ENCODE measurements at regions not wholly inside any gene's neighbourhood (a gene's known extent, or its start where the extent isn't known, plus 50 kb on each side); places are given as distances from the start of the nearest gene placed in this dataset.

GRCh38 chr10:28842321-28842720 is 165.0 kb downstream of the BAMBI start:
- Mint-ChIP-seq H3K27me3 (no peaks in the 10 kb centered on the region), H3K4me3 (no peak overlapping the region), H3K9me3 (no peaks in the 10 kb centered on the region), H3K36me3 (ENCODE audit: low read depth) (no peaks in the 10 kb centered on the region), H3K27ac (no peak overlapping the region), H3K4me1 (ENCODE audit: low read depth) (no peaks in the 10 kb centered on the region)
- intact Hi-C loops (cut with micrococcal nuclease): no loop called here

- Mint-ChIP-seq H3K36me3 (ENCODE audit: low read depth) (no peaks in the 10 kb centered on the region), H3K27me3 (no peaks in the 10 kb centered on the region), H3K4me1 (ENCODE audit: low read depth) (no peaks in the 10 kb centered on the region), H3K4me3 (no peak overlapping the region), H3K27ac (no peak overlapping the region), H3K9me3 (no peaks in the 10 kb centered on the region)
- intact Hi-C loops (cut with micrococcal nuclease): no loop called here
These were observed 167.8 kb downstream of the BAMBI start for GRCh38 chr10:28845009-28845682.

DNA sequence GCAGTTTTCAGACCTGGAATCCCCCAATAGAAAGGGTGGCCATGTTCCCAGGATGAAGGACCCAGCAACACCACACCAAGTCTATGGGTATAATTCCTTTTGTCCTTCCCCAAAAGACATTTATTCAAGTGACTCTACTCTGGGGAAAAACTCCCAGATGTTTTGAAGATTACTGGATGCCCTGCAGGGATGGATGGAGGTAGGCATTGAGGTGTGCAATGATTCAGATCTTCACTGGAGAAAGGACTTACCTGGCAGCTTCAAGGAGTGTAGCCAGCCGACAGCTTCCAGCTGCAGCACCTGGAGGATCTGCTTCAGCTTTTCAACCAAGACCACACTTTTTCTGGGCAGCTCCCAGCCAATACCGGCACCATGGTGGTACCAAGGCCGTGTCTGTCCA is 172.0 kb downstream of the BAMBI start:
- H3K9me3 Mint-ChIP-seq: no peaks in the 10 kb centered on the region

GRCh38 chr10:28849821-28850220 is 172.5 kb downstream of the BAMBI start:
- Mint-ChIP-seq H3K27me3 (peaks cover 4% of the 10 kb centered on the region), H3K27ac (no peak overlapping the region), H3K9me3 (no peaks in the 10 kb centered on the region), H3K4me3 (no peak overlapping the region), H3K36me3 (ENCODE audit: low read depth) (no peaks in the 10 kb centered on the region), H3K4me1 (ENCODE audit: low read depth) (no peaks in the 10 kb centered on the region)
- intact Hi-C loops (cut with micrococcal nuclease): no loop called here

More for the DNA sequence above, 172.0 kb downstream of the BAMBI start:
- Mint-ChIP-seq H3K4me3 (no peak overlapping the region), H3K4me1 (ENCODE audit: low read depth) (no peaks in the 10 kb centered on the region), H3K27ac (no peak overlapping the region), H3K27me3 (peaks cover 4% of the 10 kb centered on the region), H3K36me3 (ENCODE audit: low read depth) (no peaks in the 10 kb centered on the region)
- intact Hi-C loops (cut with micrococcal nuclease): no loop called here

GRCh38 chr10:28850784-28851183 is 173.5 kb downstream of the BAMBI start:
- Mint-ChIP-seq H3K4me3 (no peak overlapping the region), H3K27ac (no peak overlapping the region), H3K36me3 (ENCODE audit: low read depth) (no peaks in the 10 kb centered on the region), H3K27me3 (peaks cover 4% of the 10 kb centered on the region), H3K4me1 (ENCODE audit: low read depth) (no peaks in the 10 kb centered on the region), H3K9me3 (no peaks in the 10 kb centered on the region)
- intact Hi-C loops (cut with micrococcal nuclease): no loop called here

DNA sequence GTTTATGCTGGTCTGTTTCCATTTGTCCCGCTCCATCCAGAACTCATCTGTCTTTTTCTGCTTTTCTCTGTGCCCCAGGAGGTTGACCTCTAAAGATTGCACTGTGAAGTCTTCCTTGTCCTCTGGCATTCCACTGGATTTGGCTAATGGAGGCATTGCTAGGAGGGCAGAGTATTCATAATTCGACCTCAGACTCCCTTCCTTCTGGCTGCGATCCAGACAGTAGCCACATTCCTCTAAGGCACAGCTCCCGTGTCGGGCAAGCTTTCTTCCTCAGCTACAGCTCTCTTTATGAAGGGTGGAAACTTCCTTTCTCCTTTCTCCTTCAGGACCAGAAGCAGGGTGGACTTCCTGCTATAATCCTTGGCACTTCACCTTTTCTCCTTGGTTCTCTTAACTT is 175.9 kb downstream of the BAMBI start:
- intact Hi-C loops (cut with micrococcal nuclease): no loop called here
- no peaks in the 10 kb centered on the region for H3K36me3 Mint-ChIP-seq (ENCODE audit: low read depth)
- H3K4me3 Mint-ChIP-seq: no peak overlapping the region
- H3K27ac Mint-ChIP-seq: no peak overlapping the region
- H3K27me3 Mint-ChIP-seq: peaks cover 4% of the 10 kb centered on the region
- H3K4me1 Mint-ChIP-seq (ENCODE audit: low read depth): no peaks in the 10 kb centered on the region
- peaks cover 15% of the 10 kb centered on the region for H3K9me3 Mint-ChIP-seq

GRCh38 chr10:28857164-28857563 is 179.8 kb downstream of the BAMBI start:
- no peak overlapping the region for H3K4me3 Mint-ChIP-seq
- intact Hi-C loops (cut with micrococcal nuclease): no loop called here
- H3K36me3 Mint-ChIP-seq (ENCODE audit: low read depth): no peaks in the 10 kb centered on the region
- H3K9me3 Mint-ChIP-seq: peaks cover 17% of the 10 kb centered on the region
- H3K4me1 Mint-ChIP-seq (ENCODE audit: low read depth): no peaks in the 10 kb centered on the region
- peaks cover 8% of the 10 kb centered on the region for H3K27me3 Mint-ChIP-seq
- H3K27ac Mint-ChIP-seq: no peak overlapping the region

- no peaks in the 10 kb centered on the region for H3K4me1 Mint-ChIP-seq (ENCODE audit: low read depth)
- H3K27ac Mint-ChIP-seq: no peak overlapping the region
- peaks cover 3% of the 10 kb centered on the region for H3K27me3 Mint-ChIP-seq
- H3K4me3 Mint-ChIP-seq: no peak overlapping the region
- intact Hi-C loops (cut with micrococcal nuclease): no loop called here
- no peaks in the 10 kb centered on the region for H3K36me3 Mint-ChIP-seq (ENCODE audit: low read depth)
- H3K9me3 Mint-ChIP-seq: peaks cover 17% of the 10 kb centered on the region
These were observed 181.3 kb downstream of the BAMBI start for GRCh38 chr10:28858646-28859045.

- H3K4me1 Mint-ChIP-seq (ENCODE audit: low read depth): no peaks in the 10 kb centered on the region
- intact Hi-C loops (cut with micrococcal nuclease): no loop called here
- H3K36me3 Mint-ChIP-seq (ENCODE audit: low read depth): no peaks in the 10 kb centered on the region
- peaks cover 3% of the 10 kb centered on the region for H3K27me3 Mint-ChIP-seq
- H3K4me3 Mint-ChIP-seq: no peak overlapping the region
- no peak overlapping the region for H3K27ac Mint-ChIP-seq
- H3K9me3 Mint-ChIP-seq: peaks cover 17% of the 10 kb centered on the region
These were observed 182.5 kb downstream of the BAMBI start for GRCh38 chr10:28859791-28860190.

- Mint-ChIP-seq H3K9me3 (peaks cover 12% of the 10 kb centered on the region), H3K4me1 (ENCODE audit: low read depth) (no peaks in the 10 kb centered on the region), H3K36me3 (ENCODE audit: low read depth) (no peaks in the 10 kb centered on the region), H3K27ac (no peak overlapping the region), H3K4me3 (no peak overlapping the region), H3K27me3 (peaks cover 3% of the 10 kb centered on the region)
- intact Hi-C loops (cut with micrococcal nuclease): no loop called here
These were observed 184.9 kb downstream of the BAMBI start for GRCh38 chr10:28862219-28862618.

DNA sequence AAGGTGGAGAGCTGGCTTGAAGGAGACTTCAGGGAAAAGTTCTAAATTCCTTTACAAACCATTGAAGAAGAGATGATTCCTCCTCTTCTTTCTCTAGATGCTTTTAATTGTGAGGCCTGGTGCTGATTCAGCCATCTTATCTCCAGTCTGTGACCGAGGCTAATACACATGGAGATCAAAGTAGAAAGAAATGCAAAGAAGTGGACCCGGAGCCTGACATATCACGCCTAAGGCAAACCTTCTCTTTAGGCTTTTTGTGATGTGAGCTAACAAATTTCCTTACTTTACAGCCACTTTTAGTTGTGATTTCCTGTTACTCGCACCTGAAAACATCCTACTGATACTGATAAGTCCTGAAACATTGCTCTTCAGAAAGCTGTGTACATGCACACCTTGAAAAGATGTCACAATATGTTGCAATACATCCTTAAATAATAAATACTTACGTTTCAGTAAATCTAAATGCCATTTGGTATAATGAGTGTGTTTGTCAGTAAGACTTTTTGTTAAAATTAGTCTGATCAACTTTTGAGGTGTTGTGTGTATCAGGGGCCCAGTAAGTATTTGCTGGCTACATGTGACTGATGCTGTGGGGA is 192.4 kb downstream of the BAMBI start:
- Mint-ChIP-seq H3K36me3 (ENCODE audit: low read depth) (no peaks in the 10 kb centered on the region), H3K4me1 (ENCODE audit: low read depth) (peaks cover 6% of the 10 kb centered on the region), H3K27me3 (no peaks in the 10 kb centered on the region), H3K4me3 (no peak overlapping the region), H3K9me3 (no peaks in the 10 kb centered on the region), H3K27ac (no peak overlapping the region)
- intact Hi-C loops (cut with micrococcal nuclease): no loop called here

DNA sequence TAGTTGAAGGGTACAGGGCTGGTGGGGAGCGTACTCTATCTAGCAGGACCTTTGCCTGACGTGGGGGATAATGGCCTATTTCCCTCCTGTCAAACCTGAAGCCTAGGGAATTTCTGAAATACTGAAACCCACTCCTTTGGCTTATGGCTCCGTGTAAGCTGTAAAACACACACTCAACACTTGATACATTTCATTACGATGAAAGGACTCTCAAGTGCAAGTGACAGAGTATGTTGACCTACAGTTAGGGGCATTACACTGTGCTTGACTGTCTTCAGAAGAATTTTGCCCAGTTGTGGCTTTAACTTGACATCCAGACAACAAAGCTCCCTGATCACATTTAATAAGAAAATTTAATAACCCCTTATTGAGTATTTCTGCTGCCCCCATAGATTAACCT is 194.3 kb downstream of the BAMBI start:
- Mint-ChIP-seq H3K36me3 (ENCODE audit: low read depth) (no peaks in the 10 kb centered on the region), H3K27ac (no peak overlapping the region), H3K9me3 (no peaks in the 10 kb centered on the region), H3K27me3 (no peaks in the 10 kb centered on the region), H3K4me1 (ENCODE audit: low read depth) (peaks cover 6% of the 10 kb centered on the region), H3K4me3 (no peak overlapping the region)
- intact Hi-C loops (cut with micrococcal nuclease): no loop called here

DNA sequence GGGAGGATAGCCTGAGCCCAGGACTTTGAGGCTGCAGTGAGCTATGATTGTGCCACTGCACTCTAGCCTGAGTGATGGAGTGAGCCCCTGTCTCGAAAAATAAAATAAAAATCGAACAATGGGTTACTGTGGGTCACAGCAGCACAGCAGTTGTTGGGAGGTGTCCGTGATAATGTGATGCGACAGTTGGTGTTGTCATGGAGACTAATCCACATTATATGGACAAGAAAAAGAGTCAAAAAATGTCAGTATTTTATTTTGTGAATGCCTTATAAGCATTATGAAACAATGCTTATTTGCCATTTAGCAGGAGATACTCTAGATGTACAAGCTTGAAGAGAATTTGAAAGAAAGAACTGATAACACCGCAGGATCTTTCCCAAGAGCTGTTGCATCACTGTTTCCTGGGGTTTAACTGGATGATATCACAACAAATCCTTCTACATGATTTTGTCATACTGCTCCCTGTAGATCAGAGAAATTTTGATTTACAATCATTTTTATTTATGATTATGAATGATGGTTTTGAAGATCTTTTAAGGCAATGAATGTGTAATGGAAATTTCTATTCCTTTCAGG is 195.4 kb downstream of the BAMBI start:
- peaks cover 1% of the 10 kb centered on the region for H3K27me3 Mint-ChIP-seq
- intact Hi-C loops (cut with micrococcal nuclease): no loop called here
- no peak overlapping the region for H3K4me3 Mint-ChIP-seq
- H3K36me3 Mint-ChIP-seq (ENCODE audit: low read depth): no peaks in the 10 kb centered on the region
- H3K27ac Mint-ChIP-seq: no peak overlapping the region
- peaks cover 6% of the 10 kb centered on the region for H3K4me1 Mint-ChIP-seq (ENCODE audit: low read depth)
- H3K9me3 Mint-ChIP-seq: no peaks in the 10 kb centered on the region

DNA sequence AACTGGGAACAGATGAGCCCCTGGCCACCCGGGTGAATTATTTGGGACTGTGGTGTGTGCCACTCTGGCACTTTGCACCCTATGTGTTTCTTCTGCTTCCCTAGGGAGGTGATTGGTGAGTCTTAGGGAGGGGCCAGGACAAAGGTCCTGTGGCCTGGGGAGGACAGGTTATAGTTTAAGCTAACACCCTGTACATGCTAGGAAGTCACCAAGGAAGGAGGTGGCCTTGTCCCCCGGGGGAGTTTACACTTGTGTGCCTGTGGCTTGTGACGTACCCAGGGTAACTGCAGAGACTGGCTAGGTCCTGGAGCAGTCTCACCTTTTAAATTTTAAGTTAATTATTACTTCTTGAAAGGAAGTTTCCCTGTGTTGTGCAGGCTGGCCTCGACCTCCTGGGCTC is 196.2 kb downstream of the BAMBI start:
- Mint-ChIP-seq H3K9me3 (no peaks in the 10 kb centered on the region), H3K27me3 (peaks cover 1% of the 10 kb centered on the region), H3K27ac (no peak overlapping the region), H3K4me3 (no peak overlapping the region), H3K36me3 (ENCODE audit: low read depth) (no peaks in the 10 kb centered on the region), H3K4me1 (ENCODE audit: low read depth) (peaks cover 6% of the 10 kb centered on the region)
- intact Hi-C loops (cut with micrococcal nuclease): no loop called here

- H3K27ac Mint-ChIP-seq: no peak overlapping the region
- peaks cover 6% of the 10 kb centered on the region for H3K4me1 Mint-ChIP-seq (ENCODE audit: low read depth)
- H3K27me3 Mint-ChIP-seq: peaks cover 1% of the 10 kb centered on the region
- H3K4me3 Mint-ChIP-seq: no peak overlapping the region
- intact Hi-C loops (cut with micrococcal nuclease): no loop called here
- no peaks in the 10 kb centered on the region for H3K9me3 Mint-ChIP-seq
- H3K36me3 Mint-ChIP-seq (ENCODE audit: low read depth): no peaks in the 10 kb centered on the region
These were observed 196.9 kb downstream of the BAMBI start for GRCh38 chr10:28874210-28874609.
